ENCODE measurements at regions not wholly inside any gene's neighbourhood (a gene's known extent, or its start where the extent isn't known, plus 50 kb on each side); places are given as distances from the start of the nearest gene placed in this dataset.

- in situ Hi-C loops (cut with HindIII; ENCODE audit: low pct_unique_long_range_greater_than_20kb, low sequenced_read_pairs): no loop called here
- DNase-seq (ENCODE audit: low read depth): no peak
These were observed 173.1 kb upstream of the IER5L start for GRCh38 chr9:129351058-129351641.

GRCh38 chr9:129350143-129350935 lies 172.3 kb upstream of the IER5L start:
- DNase-seq (ENCODE audit: low read depth): no peak
- in situ Hi-C loops (cut with HindIII; ENCODE audit: low pct_unique_long_range_greater_than_20kb, low sequenced_read_pairs): no loop called here

GRCh38 chr9:129349665-129349947 lies 171.5 kb upstream of the IER5L start:
- in situ Hi-C loops (cut with HindIII; ENCODE audit: low pct_unique_long_range_greater_than_20kb, low sequenced_read_pairs): no loop called here
- no peak for DNase-seq (ENCODE audit: low read depth)

GRCh38 chr9:129348890-129349664 lies 171.0 kb upstream of the IER5L start:
- in situ Hi-C loops (cut with HindIII; ENCODE audit: low pct_unique_long_range_greater_than_20kb, low sequenced_read_pairs): no loop called here

GRCh38 chr9:129347316-129348120 lies 169.5 kb upstream of the IER5L start:
- in situ Hi-C loops (cut with HindIII; ENCODE audit: low pct_unique_long_range_greater_than_20kb, low sequenced_read_pairs): no loop called here
- DNase-seq (ENCODE audit: low read depth): no peak

More at GRCh38 chr9:129348890-129349664, 171.0 kb upstream of the IER5L start:
- no peak for DNase-seq (ENCODE audit: low read depth)

- no peak for DNase-seq (ENCODE audit: low read depth)
- in situ Hi-C loops (cut with HindIII; ENCODE audit: low pct_unique_long_range_greater_than_20kb, low sequenced_read_pairs): no loop called here
These were observed 168.0 kb upstream of the IER5L start for GRCh38 chr9:129346046-129346445.

- no peak for DNase-seq (ENCODE audit: low read depth)
- in situ Hi-C loops (cut with HindIII; ENCODE audit: low pct_unique_long_range_greater_than_20kb, low sequenced_read_pairs): no loop called here
These were observed 166.8 kb upstream of the IER5L start for GRCh38 chr9:129344641-129345495.

GRCh38 chr9:129343424-129344375 lies 165.6 kb upstream of the IER5L start:
- in situ Hi-C loops (cut with HindIII; ENCODE audit: low pct_unique_long_range_greater_than_20kb, low sequenced_read_pairs): no loop called here
- DNase-seq (ENCODE audit: low read depth): no peak

GRCh38 chr9:129342591-129343423 lies 164.7 kb upstream of the IER5L start:
- in situ Hi-C loops (cut with HindIII; ENCODE audit: low pct_unique_long_range_greater_than_20kb, low sequenced_read_pairs): no loop called here
- DNase-seq (ENCODE audit: low read depth): no peak

GRCh38 chr9:129341987-129342348 lies 163.9 kb upstream of the IER5L start:
- in situ Hi-C loops (cut with HindIII; ENCODE audit: low pct_unique_long_range_greater_than_20kb, low sequenced_read_pairs): no loop called here
- DNase-seq (ENCODE audit: low read depth): no peak

GRCh38 chr9:129341171-129341986 lies 163.3 kb upstream of the IER5L start:
- in situ Hi-C loops (cut with HindIII; ENCODE audit: low pct_unique_long_range_greater_than_20kb, low sequenced_read_pairs): no loop called here
- DNase-seq (ENCODE audit: low read depth): no peak

GRCh38 chr9:129340427-129341170 lies 162.5 kb upstream of the IER5L start:
- in situ Hi-C loops (cut with HindIII; ENCODE audit: low pct_unique_long_range_greater_than_20kb, low sequenced_read_pairs): no loop called here
- DNase-seq (ENCODE audit: low read depth): no peak

- DNase-seq (ENCODE audit: low read depth): no peak
- in situ Hi-C loops (cut with HindIII; ENCODE audit: low pct_unique_long_range_greater_than_20kb, low sequenced_read_pairs): no loop called here
These were observed 161.6 kb upstream of the IER5L start for GRCh38 chr9:129339539-129340157.

GRCh38 chr9:129338724-129339430 lies 160.8 kb upstream of the IER5L start:
- no peak for DNase-seq (ENCODE audit: low read depth)
- in situ Hi-C loops (cut with HindIII; ENCODE audit: low pct_unique_long_range_greater_than_20kb, low sequenced_read_pairs): no loop called here

All from Caki2 (cell line).